Ovary (tissue), 3 donors: ENCODE measurements at regions not wholly inside any gene's neighbourhood (a gene's known extent, or its start where the extent isn't known, plus 50 kb on each side); places are given as distances from the start of the nearest gene placed in this dataset.

Source experiments
- EP300 ChIP-seq: sonication (generic); formaldehyde crosslinking; IDR thresholded peaks from one replicate; pipeline ENCODE4 v1.6.1; 2017; ENCODE audit warnings: antibody characterized with exemption
- POLR2A ChIP-seq: fragments of 450-650 bp; IDR thresholded peaks from one replicate; pipeline ENCODE4 v1.6.1; 2017; ENCODE audit warnings: antibody characterized with exemption, mild to moderate bottlenecking, moderate library complexity
- TF ChIP-seq, protein P1 (sequence below), 3 donors: fragments of 450-650 bp in 2 of 3; fragments of 200-600 bp in 1 of 3; IDR thresholded peaks; one replicate each; pipeline versions ENCODE4 v1.5.1 to v1.8.0; 2016 to 2022; ENCODE audit warnings: antibody characterized with exemption in 3 of 3, mild to moderate bottlenecking in 1 of 3
- donor health status: DM: no; HTN: no; CAD: no.

DNA sequence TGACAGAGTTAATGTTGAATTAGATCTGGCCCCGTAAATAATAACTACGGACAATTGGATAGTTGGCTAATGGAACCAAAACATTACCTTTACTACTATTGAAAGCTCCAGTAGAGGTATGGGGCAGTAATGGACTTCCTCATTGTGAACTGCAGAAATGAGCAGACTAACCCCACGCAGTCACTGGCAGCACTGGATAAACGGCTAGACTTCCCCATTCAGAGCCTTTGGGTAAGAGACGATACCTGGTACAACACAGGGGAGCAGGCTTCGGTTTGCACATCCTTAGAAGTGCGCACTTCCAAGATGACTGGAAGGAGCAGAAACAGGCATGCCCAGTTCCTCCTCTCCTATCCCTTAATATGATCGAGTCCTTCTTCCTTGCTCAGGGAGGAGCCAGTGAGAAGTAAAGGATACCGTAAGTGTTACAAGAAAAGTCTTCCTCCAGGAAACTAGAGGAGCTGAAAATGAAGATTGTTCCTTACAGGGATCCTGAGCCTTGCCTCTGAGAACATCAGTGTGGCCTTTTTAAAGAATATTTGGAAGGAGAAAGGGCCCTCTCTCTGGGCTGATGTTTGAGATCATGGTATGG lies 100.5 kb upstream of the NECTIN3 start:
- TF ChIP-seq, protein P1, sequence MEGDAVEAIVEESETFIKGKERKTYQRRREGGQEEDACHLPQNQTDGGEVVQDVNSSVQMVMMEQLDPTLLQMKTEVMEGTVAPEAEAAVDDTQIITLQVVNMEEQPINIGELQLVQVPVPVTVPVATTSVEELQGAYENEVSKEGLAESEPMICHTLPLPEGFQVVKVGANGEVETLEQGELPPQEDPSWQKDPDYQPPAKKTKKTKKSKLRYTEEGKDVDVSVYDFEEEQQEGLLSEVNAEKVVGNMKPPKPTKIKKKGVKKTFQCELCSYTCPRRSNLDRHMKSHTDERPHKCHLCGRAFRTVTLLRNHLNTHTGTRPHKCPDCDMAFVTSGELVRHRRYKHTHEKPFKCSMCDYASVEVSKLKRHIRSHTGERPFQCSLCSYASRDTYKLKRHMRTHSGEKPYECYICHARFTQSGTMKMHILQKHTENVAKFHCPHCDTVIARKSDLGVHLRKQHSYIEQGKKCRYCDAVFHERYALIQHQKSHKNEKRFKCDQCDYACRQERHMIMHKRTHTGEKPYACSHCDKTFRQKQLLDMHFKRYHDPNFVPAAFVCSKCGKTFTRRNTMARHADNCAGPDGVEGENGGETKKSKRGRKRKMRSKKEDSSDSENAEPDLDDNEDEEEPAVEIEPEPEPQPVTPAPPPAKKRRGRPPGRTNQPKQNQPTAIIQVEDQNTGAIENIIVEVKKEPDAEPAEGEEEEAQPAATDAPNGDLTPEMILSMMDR (IDR thresholded peaks at IDR 0.05): no peak
- TF ChIP-seq POLR2A (no peak), EP300 (no peak)
